ENCODE measurements at regions not wholly inside any gene's neighbourhood (a gene's known extent, or its start where the extent isn't known, plus 50 kb on each side); places are given as distances from the start of the nearest gene placed in this dataset.
A peak's percentile ranks its signal among the peaks of the same experiment; 100 is the strongest.

- H3K36me3 Mint-ChIP-seq (ENCODE audit: low read depth), result no peaks in the 10 kb centered on the region
- ChIA-PET POLR2A (no interaction called here), CTCF (interaction anchor here (1.1 to 1.8 kb wide), 4 partner anchors 9 to 131 kb away, joined by 3 to 5 read pairs (median 4); no protein-coding TSS in a partner anchor)
- H3K27ac Mint-ChIP-seq, result no peak overlapping the region
- H3K27me3 Mint-ChIP-seq, result peaks cover 2% of the 10 kb centered on the region
- no peaks in the 10 kb centered on the region for H3K9me3 Mint-ChIP-seq
- H3K4me3 Mint-ChIP-seq, result no peak overlapping the region
- no peaks in the 10 kb centered on the region for H3K4me1 Mint-ChIP-seq
- DNase-seq, result no peak
Observed at GRCh38 chr1:234743791-234744611, 134.0 kb upstream of the IRF2BP2 start.

GRCh38 chr1:234742622-234743021, 132.6 kb upstream of the IRF2BP2 start:
- ChIA-PET CTCF (interaction anchor here (0.6 to 1.1 kb wide), 2 partner anchors 130 to 241 kb away, joined by 3 read pairs; no protein-coding TSS in a partner anchor), POLR2A (no interaction called here)
- no peak for DNase-seq
- Mint-ChIP-seq H3K4me3 (no peak overlapping the region), H3K4me1 (peaks cover 4% of the 10 kb centered on the region), H3K36me3 (ENCODE audit: low read depth) (no peaks in the 10 kb centered on the region), H3K27ac (no peak overlapping the region), H3K9me3 (no peaks in the 10 kb centered on the region), H3K27me3 (peaks cover 2% of the 10 kb centered on the region)

GRCh38 chr1:234737967-234738314, 128.0 kb upstream of the IRF2BP2 start:
- Mint-ChIP-seq H3K9me3 (peaks cover 2% of the 10 kb centered on the region), H3K4me3 (no peak overlapping the region), H3K36me3 (ENCODE audit: low read depth) (no peaks in the 10 kb centered on the region), H3K27ac (no peak overlapping the region), H3K4me1 (peaks cover 8% of the 10 kb centered on the region), H3K27me3 (no peaks in the 10 kb centered on the region)
- CTCF ChIA-PET, result interaction anchor here (1.0 to 2.2 kb wide), 2 partner anchors 9 to 17 kb away, joined by 3 to 6 read pairs; no protein-coding TSS in a partner anchor
- POLR2A ChIA-PET, result no interaction called here
- DNase-seq, result no peak

- H3K36me3 Mint-ChIP-seq (ENCODE audit: low read depth), result no peaks in the 10 kb centered on the region
- H3K4me3 Mint-ChIP-seq, result no peak overlapping the region
- POLR2A ChIA-PET, result no interaction called here
- peaks cover 28% of the 10 kb centered on the region for H3K4me1 Mint-ChIP-seq
- CTCF ChIA-PET, result interaction anchor here (0.9 to 2.0 kb wide), 4 partner anchors 8 to 12 kb away, joined by 3 to 4 read pairs (median 4); no protein-coding TSS in a partner anchor
- no peak for DNase-seq
- peaks cover 2% of the 10 kb centered on the region for H3K9me3 Mint-ChIP-seq
- H3K27ac Mint-ChIP-seq, result peak overlapping the region; percentile 42
- H3K27me3 Mint-ChIP-seq, result no peaks in the 10 kb centered on the region
Observed at GRCh38 chr1:234735916-234736315, 125.9 kb upstream of the IRF2BP2 start.

- ChIA-PET CTCF (interaction anchor here (0.9 to 2.0 kb wide), 4 partner anchors 8 to 11 kb away, joined by 3 to 4 read pairs (median 4); no protein-coding TSS in a partner anchor), POLR2A (no interaction called here)
- H3K4me1 Mint-ChIP-seq, result peaks cover 32% of the 10 kb centered on the region
- H3K4me3 Mint-ChIP-seq, result no peak overlapping the region
- no peak for DNase-seq
- H3K9me3 Mint-ChIP-seq, result peaks cover 2% of the 10 kb centered on the region
- H3K27ac Mint-ChIP-seq, result no peak overlapping the region
- H3K27me3 Mint-ChIP-seq, result no peaks in the 10 kb centered on the region
- no peaks in the 10 kb centered on the region for H3K36me3 Mint-ChIP-seq (ENCODE audit: low read depth)
Observed at GRCh38 chr1:234735476-234735875, 125.5 kb upstream of the IRF2BP2 start.

- Mint-ChIP-seq H3K9me3 (peaks cover 2% of the 10 kb centered on the region), H3K27ac (no peak overlapping the region), H3K36me3 (ENCODE audit: low read depth) (no peaks in the 10 kb centered on the region), H3K4me1 (peaks cover 38% of the 10 kb centered on the region), H3K27me3 (no peaks in the 10 kb centered on the region), H3K4me3 (no peak overlapping the region)
- ChIA-PET POLR2A (no interaction called here), CTCF (interaction anchor here (0.9 to 2.0 kb wide), 5 partner anchors 9 to 123 kb away, joined by 3 to 4 read pairs (median 4); no protein-coding TSS in a partner anchor)
- no peak for DNase-seq
Observed at GRCh38 chr1:234734869-234735268, 124.9 kb upstream of the IRF2BP2 start.

- H3K4me3 Mint-ChIP-seq, result no peak overlapping the region
- H3K4me1 Mint-ChIP-seq, result peaks cover 42% of the 10 kb centered on the region
- peaks cover 2% of the 10 kb centered on the region for H3K9me3 Mint-ChIP-seq
- no peaks in the 10 kb centered on the region for H3K27me3 Mint-ChIP-seq
- no peak for DNase-seq
- H3K27ac Mint-ChIP-seq, result peak overlapping the region; percentile 38
- no peaks in the 10 kb centered on the region for H3K36me3 Mint-ChIP-seq (ENCODE audit: low read depth)
- CTCF ChIA-PET, result interaction anchor here (1.2 to 2.0 kb wide), 3 partner anchors 10 to 123 kb away, joined by 3 to 4 read pairs (median 4); no protein-coding TSS in a partner anchor
- POLR2A ChIA-PET, result no interaction called here
Observed at GRCh38 chr1:234734412-234734835, 124.4 kb upstream of the IRF2BP2 start.

- no peak overlapping the region for H3K4me3 Mint-ChIP-seq
- POLR2A ChIA-PET, result no interaction called here
- no peak overlapping the region for H3K27ac Mint-ChIP-seq
- H3K9me3 Mint-ChIP-seq, result peaks cover 2% of the 10 kb centered on the region
- no peaks in the 10 kb centered on the region for H3K27me3 Mint-ChIP-seq
- no peak for DNase-seq
- peaks cover 52% of the 10 kb centered on the region for H3K4me1 Mint-ChIP-seq
- CTCF ChIA-PET, result interaction anchor here (1.2 to 1.5 kb wide), 2 partner anchors 11 to 122 kb away, joined by 3 to 4 read pairs; no protein-coding TSS in a partner anchor
- no peaks in the 10 kb centered on the region for H3K36me3 Mint-ChIP-seq (ENCODE audit: low read depth)
Observed at GRCh38 chr1:234733427-234733826, 123.4 kb upstream of the IRF2BP2 start.

- Mint-ChIP-seq H3K4me1 (peaks cover 55% of the 10 kb centered on the region), H3K4me3 (no peak overlapping the region), H3K9me3 (peaks cover 2% of the 10 kb centered on the region), H3K27ac (peak overlapping the region; percentile 91), H3K36me3 (ENCODE audit: low read depth) (peaks cover 2% of the 10 kb centered on the region), H3K27me3 (no peaks in the 10 kb centered on the region)
- CTCF ChIA-PET, result interaction anchor here (0.9 kb wide), 1 partner anchor 42 kb away, joined by 3 read pairs; no protein-coding TSS in a partner anchor
- POLR2A ChIA-PET, result no interaction called here
- DNase-seq, result no peak
Observed at GRCh38 chr1:234732671-234733390, 122.9 kb upstream of the IRF2BP2 start.

- peaks cover 60% of the 10 kb centered on the region for H3K4me1 Mint-ChIP-seq
- H3K9me3 Mint-ChIP-seq, result peaks cover 2% of the 10 kb centered on the region
- ChIA-PET CTCF (interaction anchor here (0.9 kb wide), 1 partner anchor 43 kb away, joined by 3 read pairs; no protein-coding TSS in a partner anchor), POLR2A (no interaction called here)
- DNase-seq, result no peak
- no peaks in the 10 kb centered on the region for H3K27me3 Mint-ChIP-seq
- H3K36me3 Mint-ChIP-seq (ENCODE audit: low read depth), result peaks cover 2% of the 10 kb centered on the region
- H3K27ac Mint-ChIP-seq, result peak overlapping the region; percentile 91
- H3K4me3 Mint-ChIP-seq, result no peak overlapping the region
Observed at GRCh38 chr1:234732260-234732659, 122.3 kb upstream of the IRF2BP2 start.

GRCh38 chr1:234731569-234732085, 121.6 kb upstream of the IRF2BP2 start:
- DNase-seq, result peak; percentile 23
- Mint-ChIP-seq H3K4me1 (peaks cover 66% of the 10 kb centered on the region), H3K4me3 (peak overlapping the region; percentile 30), H3K9me3 (peaks cover 2% of the 10 kb centered on the region), H3K27me3 (no peaks in the 10 kb centered on the region), H3K27ac (peak overlapping the region; percentile 91), H3K36me3 (ENCODE audit: low read depth) (peaks cover 2% of the 10 kb centered on the region)
- ChIA-PET CTCF (interaction anchor here (0.6 to 1.1 kb wide), 8 partner anchors 11 to 298 kb away, joined by 3 to 6 read pairs (median 4); no protein-coding TSS in a partner anchor), POLR2A (interaction anchor here (0.6 kb wide), 1 partner anchor 223 kb away, joined by 8 read pairs; no protein-coding TSS in a partner anchor)

GRCh38 chr1:234730770-234731568, 121.0 kb upstream of the IRF2BP2 start:
- Mint-ChIP-seq H3K4me1 (peaks cover 73% of the 10 kb centered on the region), H3K9me3 (peaks cover 2% of the 10 kb centered on the region), H3K4me3 (peak overlapping the region; percentile 30), H3K36me3 (ENCODE audit: low read depth) (peaks cover 2% of the 10 kb centered on the region), H3K27ac (peak overlapping the region; percentile 91), H3K27me3 (no peaks in the 10 kb centered on the region)
- CTCF ChIA-PET, result interaction anchor here (0.6 to 1.1 kb wide), 8 partner anchors 9 to 299 kb away, joined by 3 to 6 read pairs (median 4); no protein-coding TSS in a partner anchor
- peak; percentile 57 for DNase-seq
- POLR2A ChIA-PET, result interaction anchor here (0.6 kb wide), 3 partner anchors 121 to 224 kb away, joined by 3 to 8 read pairs (median 4); partner anchors contain the start of gene IRF2BP2
